GM12874 (cell line): ENCODE measurements at regions not wholly inside any gene's neighbourhood (a gene's known extent, or its start where the extent isn't known, plus 50 kb on each side); places are given as distances from the start of the nearest gene placed in this dataset.

Source experiments
- TF ChIP-seq, protein P1 (sequence below): IDR thresholded peaks from 2 replicates; pipeline ENCODE4 v1.5.1; 2011; ENCODE audit warnings: low read depth, mild to moderate bottlenecking, control low read depth, low read length, moderate library complexity; ENCODE audit not compliant: insufficient read depth

DNA sequence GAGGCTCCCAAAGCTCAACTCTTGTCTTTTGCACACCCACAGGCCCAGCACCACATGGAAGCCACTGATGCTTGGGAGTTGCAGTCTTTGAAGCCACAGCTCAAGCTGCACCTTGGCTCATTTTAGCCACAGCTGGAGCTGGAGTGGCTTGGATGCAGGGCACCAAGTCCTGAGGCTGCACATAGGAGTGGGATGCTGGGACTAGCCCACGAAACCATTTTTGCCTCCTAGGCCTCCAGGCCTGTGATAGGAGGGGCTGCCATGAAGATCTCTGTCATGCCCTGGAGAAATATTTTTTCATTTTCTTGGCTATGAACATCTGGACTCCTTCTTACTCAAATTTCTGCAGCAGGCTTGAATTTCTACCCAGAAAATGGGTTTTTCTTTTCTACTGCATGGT lies 438.5 kb upstream of the TNC start:
- TF ChIP-seq, protein P1, sequence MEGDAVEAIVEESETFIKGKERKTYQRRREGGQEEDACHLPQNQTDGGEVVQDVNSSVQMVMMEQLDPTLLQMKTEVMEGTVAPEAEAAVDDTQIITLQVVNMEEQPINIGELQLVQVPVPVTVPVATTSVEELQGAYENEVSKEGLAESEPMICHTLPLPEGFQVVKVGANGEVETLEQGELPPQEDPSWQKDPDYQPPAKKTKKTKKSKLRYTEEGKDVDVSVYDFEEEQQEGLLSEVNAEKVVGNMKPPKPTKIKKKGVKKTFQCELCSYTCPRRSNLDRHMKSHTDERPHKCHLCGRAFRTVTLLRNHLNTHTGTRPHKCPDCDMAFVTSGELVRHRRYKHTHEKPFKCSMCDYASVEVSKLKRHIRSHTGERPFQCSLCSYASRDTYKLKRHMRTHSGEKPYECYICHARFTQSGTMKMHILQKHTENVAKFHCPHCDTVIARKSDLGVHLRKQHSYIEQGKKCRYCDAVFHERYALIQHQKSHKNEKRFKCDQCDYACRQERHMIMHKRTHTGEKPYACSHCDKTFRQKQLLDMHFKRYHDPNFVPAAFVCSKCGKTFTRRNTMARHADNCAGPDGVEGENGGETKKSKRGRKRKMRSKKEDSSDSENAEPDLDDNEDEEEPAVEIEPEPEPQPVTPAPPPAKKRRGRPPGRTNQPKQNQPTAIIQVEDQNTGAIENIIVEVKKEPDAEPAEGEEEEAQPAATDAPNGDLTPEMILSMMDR = no peak

DNA sequence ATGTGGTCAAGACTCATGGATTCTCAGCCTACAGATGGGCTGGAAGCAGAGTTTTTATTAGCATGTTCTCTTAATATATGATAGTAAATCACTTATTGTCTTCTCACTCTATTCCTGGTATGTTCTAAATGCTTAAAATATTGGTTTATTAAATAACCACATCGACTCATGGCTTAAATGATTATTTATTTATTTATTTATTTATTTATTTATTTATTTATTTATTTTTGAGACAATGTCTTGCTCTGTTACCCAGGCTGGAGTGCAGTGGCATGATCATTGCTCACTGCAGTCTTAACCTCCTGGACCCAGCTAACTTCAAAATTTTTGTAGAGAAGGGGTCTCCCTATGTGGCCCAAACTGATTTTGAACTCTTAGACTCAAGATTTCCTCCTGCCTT lies 457.2 kb upstream of the TNC start:
- TF ChIP-seq, protein P1 = no peak

DNA sequence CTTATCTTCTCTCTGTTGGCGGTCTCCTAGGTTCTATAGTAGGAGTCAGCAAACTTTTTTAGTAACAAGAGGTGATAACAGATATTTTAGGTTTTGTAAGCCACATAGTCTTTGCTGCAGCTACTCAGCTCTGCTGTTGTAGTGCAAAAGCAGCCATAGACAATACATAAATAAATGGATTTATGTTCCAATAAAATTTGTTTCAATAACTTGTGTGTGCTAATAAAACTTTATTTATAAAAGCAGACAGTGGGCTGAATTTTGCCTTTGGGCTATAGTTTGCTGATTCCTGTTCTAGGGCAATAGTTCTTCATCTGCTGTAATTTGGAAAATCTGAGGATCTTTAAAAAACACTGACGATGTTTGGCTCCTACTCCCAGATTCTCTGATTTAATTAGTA lies 469.4 kb upstream of the TNC start:
- TF ChIP-seq, protein P1 = no peak

DNA sequence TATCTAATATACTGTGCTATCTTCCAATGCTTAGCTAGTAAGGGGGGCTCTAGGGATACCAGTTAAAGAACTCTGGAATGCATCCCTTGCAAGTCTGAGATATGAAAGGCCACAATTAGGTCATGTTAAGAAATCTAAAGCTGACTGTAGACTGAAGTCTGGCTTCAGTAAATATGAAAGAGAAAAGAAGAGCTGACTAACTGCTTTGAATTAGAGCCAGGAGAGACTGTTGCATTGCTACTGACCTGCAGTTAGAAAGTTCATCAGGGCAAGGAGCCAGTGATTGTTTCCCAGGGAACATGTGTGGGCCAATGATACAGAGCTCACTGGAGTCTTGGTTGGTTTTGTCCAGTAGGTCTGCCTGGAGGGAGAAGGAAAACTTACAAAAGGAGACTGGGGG lies 472.1 kb upstream of the TNC start:
- TF ChIP-seq, protein P1 = no peak

DNA sequence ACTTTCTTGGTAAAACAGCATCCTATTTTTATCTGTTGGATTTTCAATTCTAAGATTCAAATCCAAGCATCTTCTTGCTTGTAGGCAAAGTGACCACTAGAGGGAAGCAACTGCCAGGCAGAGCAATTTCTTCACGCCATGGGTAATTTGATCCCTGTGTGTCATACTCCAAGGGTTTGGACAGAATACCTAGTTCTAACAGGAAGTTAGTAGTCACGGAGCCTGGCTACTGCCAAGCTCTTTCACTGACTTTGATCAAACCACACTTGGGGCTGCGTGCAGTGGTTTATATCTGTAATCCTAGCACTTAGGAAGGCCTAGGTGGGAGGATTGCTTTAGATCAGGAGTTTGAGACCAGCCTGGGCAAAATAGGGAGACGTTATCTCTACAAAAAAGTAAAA lies 473.6 kb upstream of the TNC start:
- TF ChIP-seq, protein P1 = peak; percentile 52; the same call in 1 of the 2 replicates

DNA sequence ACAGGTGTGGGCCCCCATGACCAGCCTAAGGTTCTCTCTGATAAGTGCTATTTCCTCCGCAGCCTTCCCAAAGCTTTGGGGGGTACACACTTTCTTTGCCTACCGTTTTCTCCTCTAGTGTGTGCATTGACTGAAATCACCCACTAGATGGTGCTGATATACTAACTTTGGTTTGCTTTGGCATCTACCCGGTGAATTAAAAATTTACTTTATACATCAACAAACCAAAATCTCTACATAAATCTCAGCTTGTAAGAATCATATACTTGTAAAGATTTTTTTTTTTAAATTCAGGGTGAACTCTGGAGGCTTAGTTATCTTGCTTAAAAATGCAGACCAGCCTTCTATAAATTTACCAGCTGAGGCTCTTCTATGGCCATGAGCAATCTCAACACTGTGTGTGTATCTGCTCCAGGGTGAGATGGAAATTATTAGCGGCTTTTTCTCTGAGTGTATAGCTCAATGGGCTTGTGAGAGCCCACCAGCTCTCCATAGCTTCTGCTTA lies 475.7 kb upstream of the TNC start:
- TF ChIP-seq, protein P1 = peak; percentile 58

DNA sequence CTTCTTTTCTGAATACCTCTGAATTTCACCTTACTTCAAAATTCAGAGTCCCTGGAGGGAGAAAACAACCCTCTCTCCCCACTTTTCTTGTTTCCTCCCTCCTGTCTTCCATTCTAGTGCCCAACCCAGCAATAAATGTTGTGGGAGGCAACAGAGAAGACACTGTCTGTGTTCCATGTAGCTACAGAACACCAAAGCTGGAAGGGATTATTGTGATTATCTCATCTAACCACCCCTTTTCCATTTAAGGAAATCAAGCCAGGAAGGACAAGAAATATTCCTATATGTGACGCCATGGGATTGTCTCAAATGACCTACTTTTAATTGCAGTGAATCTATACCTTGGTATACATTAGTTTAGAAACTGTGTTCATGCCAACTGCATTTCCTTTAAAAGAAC lies 476.6 kb upstream of the TNC start:
- TF ChIP-seq, protein P1 = no peak

DNA sequence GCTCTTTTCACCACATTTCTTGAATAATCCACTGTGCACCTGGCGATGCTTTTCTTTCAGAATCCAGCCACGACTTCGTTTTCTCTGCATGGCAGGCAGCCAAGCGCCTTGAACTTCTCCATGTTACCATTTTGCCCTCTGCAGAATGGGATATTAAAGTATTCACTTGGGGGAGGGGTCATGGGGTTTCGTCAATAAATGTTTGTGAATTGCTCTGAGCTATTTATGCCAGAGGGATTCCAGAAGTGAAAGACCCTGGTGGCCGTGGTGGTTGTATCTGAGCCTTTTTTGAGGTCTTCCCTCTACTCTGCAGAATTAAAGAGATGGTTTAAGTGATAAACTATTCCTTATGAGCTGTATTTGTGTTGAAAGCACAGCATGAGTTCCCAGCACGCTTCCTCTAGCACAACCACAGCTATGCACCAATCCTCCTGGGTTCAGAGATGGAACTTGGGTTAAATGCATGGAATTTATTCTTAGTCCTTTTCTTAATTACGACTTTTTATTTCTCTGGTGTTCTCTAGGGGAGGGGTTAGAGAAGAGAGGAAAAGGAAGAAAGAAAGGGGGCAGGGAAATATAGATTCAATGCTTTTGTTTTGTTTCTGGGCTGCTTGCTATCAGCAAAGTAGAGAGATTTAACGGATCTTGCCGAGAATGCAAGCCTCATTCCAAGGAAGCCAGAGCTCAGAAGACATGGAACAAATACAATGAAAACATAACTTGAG lies 478.2 kb upstream of the TNC start:
- TF ChIP-seq, protein P1 = no peak
